GM19193 (cell line): ENCODE measurements at regions not wholly inside any gene's neighbourhood (a gene's known extent, or its start where the extent isn't known, plus 50 kb on each side); places are given as distances from the start of the nearest gene placed in this dataset.

Experiments used
- POLR2A ChIP-seq: IDR thresholded peaks from 4 replicates; pipeline ENCODE4 v1.6.1; 2011; ENCODE audit not compliant: insufficient read depth, insufficient read length; ENCODE audit errors: extremely low read depth

DNA sequence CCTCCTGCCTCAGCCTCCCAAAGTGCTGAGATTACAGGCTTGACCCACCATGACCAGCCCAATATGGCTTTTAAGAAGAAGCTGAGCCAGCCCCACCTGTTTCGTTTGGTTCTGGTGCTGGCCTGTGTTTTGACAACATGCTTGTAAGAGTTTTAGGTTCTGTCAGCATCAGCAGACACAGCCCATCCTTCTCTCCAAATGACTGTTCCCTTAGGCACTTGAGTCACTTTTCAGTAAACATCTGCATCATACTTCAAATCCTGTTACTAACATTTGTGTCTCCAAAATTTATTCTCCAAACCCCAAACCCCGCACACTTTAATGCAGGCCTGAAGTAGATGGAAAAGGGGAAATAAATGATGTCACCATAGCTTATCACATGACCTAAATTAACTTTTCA, 1118.5 kb downstream of the TSN start:
- no peak for TF ChIP-seq POLR2A

DNA sequence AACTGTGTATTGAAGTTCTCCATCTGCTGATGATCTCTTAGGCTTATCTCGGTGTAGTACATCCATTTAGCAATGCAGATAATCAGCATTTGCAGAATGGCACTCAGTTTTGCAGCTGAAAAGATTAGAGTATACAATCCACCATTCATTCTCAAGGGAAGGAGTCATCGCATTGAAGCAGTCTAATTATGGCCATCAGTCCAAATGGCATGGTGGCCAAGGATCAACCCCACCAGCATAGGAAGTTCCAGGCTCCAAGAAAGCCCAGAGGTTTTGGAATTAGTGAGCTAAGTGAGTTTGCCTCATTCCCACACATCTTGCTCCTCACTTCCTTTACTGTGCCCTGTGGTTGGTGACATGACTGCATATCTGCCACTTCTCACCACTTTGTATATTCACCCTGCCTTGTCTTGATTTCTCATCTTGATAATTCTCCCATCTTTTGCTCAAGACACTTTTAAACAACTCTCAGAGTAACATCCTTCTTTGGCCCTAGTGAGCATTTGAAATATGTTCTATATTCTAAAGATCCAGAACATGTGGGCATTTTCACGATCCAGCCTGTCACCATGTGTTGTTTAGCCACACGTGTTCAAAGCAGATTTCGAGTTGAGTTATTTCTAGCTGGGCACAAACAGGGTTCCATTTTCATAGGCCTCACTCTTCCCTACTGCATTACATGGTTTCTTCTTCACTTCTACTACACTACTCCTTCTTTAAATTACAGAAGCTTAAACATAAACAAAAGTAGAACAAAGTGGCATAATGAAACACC, 1119.8 kb downstream of the TSN start:
- no peak for TF ChIP-seq POLR2A

- TF ChIP-seq POLR2A, result no peak
Observed at GRCh38 chr2:122883849-122884248, 1128.4 kb downstream of the TSN start.

- no peak for TF ChIP-seq POLR2A
Observed at GRCh38 chr2:122884889-122885288, 1129.4 kb downstream of the TSN start.

GRCh38 chr2:122885436-122885835, 1130.0 kb downstream of the TSN start:
- TF ChIP-seq POLR2A, result no peak

DNA sequence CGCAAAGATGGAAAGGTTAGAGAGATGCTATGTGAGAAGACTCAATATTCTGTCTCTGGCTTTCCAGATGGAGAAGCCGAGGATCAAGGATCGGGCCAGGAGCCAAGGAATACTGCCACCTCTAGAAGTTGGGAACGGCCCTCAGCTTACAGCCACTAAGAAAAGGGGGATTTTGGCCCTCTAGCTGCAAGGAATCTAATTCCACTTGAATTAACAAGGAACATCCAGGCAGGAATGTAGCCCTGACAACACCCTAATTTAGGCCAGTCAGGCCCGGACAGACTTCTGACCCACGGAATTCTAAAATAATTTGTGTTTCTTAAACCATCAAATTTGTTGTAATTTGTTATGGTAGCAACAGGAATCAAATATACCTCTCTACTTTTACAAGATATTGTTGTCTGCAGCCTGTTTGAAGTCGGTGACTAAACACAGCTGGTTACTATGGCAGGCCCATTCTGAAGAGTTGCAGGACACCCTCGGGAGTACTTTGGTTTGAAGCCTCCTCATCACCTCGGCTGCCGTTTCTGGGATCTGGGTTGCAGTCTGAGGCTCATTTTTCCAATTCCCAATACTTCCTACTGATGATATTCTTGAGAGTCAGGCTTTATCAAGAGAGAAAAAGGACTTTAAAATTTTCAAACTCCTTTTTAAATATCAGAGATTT, 1131.2 kb downstream of the TSN start:
- TF ChIP-seq POLR2A, result no peak

DNA sequence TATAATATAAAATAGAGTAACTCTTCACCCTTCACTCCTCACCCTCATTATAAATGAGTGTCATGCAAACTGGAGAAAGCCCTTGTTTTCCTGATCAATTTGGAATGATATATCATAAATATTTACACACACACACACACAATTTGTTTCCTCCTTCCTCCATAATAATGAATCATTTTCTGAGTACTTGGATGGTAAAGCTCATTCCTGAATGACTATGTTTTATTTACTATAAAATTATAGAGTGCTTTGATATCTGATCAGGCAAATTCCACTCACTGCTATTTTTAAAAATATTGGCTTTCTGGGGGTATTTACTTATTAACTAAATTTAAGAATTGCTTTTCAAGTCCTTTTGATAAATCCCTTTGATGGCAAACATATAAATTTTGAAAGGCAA, 1125.5 kb upstream of the CNTNAP5 start:
- TF ChIP-seq POLR2A, result no peak

- no peak for TF ChIP-seq POLR2A
Observed at GRCh38 chr2:122905431-122905830, 1119.7 kb upstream of the CNTNAP5 start.

DNA sequence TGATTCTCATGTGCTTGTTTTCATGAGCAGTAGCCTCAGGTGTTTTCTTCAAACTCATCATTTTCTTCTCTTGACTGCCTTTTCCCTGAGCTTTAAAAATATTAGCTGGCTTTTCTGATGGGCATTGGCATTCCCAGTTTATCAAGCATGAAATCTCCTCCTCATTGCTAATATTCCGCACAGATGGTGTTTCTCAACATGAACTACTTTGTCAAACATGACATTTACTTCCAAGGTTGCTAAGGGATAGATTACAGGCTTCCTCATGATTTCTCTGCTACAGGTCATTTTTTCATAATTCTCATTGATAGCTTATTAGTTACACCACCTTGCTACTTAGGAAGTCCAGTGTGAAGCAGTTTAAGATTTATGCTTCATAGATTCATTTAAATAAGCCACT, 1116.9 kb upstream of the CNTNAP5 start:
- no peak for TF ChIP-seq POLR2A

DNA sequence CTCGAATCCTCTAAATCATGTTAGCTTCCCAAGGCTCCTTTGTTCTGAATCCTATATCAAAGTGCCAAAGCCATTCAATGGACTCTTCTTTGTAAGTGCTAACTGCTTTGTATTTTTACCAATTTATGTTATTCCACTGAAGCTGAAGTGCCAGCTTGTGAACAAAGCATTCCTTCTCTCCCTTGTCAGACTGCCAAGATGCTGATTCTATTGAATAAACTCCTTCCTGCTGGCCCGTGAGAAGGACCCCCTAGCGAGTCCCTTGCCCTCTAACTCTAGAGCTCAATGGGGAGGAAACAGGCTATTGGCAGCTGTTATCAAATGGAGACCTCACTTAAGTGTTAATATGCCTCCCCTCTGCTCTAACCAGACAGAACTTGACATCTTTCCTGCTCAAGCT, 1097.9 kb upstream of the CNTNAP5 start:
- TF ChIP-seq POLR2A, result no peak

GRCh38 chr2:122927710-122928557, 1097.2 kb upstream of the CNTNAP5 start:
- TF ChIP-seq POLR2A, result no peak

- no peak for TF ChIP-seq POLR2A
Observed at GRCh38 chr2:122929347-122929746, 1095.7 kb upstream of the CNTNAP5 start.

- no peak for TF ChIP-seq POLR2A
Observed at GRCh38 chr2:122935506-122935905, 1089.6 kb upstream of the CNTNAP5 start.

- no peak for TF ChIP-seq POLR2A
Observed at GRCh38 chr2:122939796-122940195, 1085.3 kb upstream of the CNTNAP5 start.

- no peak for TF ChIP-seq POLR2A
Observed at GRCh38 chr2:122949523-122949922, 1075.6 kb upstream of the CNTNAP5 start.
